GM21515 (cell line): ENCODE measurements at regions not wholly inside any gene's neighbourhood (a gene's known extent, or its start where the extent isn't known, plus 50 kb on each side); places are given as distances from the start of the nearest gene placed in this dataset.

Experiments used
- ATAC-seq: cut with Tn5 transposase; IDR thresholded peaks from one replicate; pipeline ENCODE4 v1.9.1; 2021; ENCODE audit not compliant: unreplicated experiment

GRCh38 chr4:23547096-23547495, 342.8 kb downstream of the PPARGC1A start:
- no peak for ATAC-seq

GRCh38 chr4:23539969-23540569, 349.8 kb downstream of the PPARGC1A start:
- no peak for ATAC-seq

- no peak for ATAC-seq
These were observed 356.0 kb downstream of the PPARGC1A start for GRCh38 chr4:23533859-23534258.

- ATAC-seq = no peak
These were observed 373.1 kb downstream of the PPARGC1A start for GRCh38 chr4:23516716-23517115.

GRCh38 chr4:23504083-23504482, 385.8 kb downstream of the PPARGC1A start:
- no peak for ATAC-seq

GRCh38 chr4:23500894-23501449, 388.9 kb downstream of the PPARGC1A start:
- ATAC-seq = no peak

- ATAC-seq = no peak
These were observed 404.0 kb downstream of the PPARGC1A start for GRCh38 chr4:23485801-23486200.

- no peak for ATAC-seq
These were observed 405.2 kb downstream of the PPARGC1A start for GRCh38 chr4:23484689-23485088.

GRCh38 chr4:23483320-23483960, 406.4 kb downstream of the PPARGC1A start:
- no peak for ATAC-seq

GRCh38 chr4:23481566-23481965, 408.3 kb downstream of the PPARGC1A start:
- no peak for ATAC-seq

- no peak for ATAC-seq
These were observed 411.9 kb downstream of the PPARGC1A start for GRCh38 chr4:23477905-23478304.

- ATAC-seq = no peak
These were observed 413.2 kb downstream of the PPARGC1A start for GRCh38 chr4:23476515-23477090.

GRCh38 chr4:23463071-23463470, 426.8 kb downstream of the PPARGC1A start:
- no peak for ATAC-seq

GRCh38 chr4:23458054-23458453, 431.8 kb downstream of the PPARGC1A start:
- no peak for ATAC-seq

- no peak for ATAC-seq
These were observed 433.0 kb downstream of the PPARGC1A start for GRCh38 chr4:23456864-23457263.

- ATAC-seq = no peak
These were observed 434.2 kb downstream of the PPARGC1A start for GRCh38 chr4:23455456-23456158.

- ATAC-seq = no peak
These were observed 448.2 kb downstream of the PPARGC1A start for GRCh38 chr4:23441530-23442069.

- ATAC-seq = no peak
These were observed 451.1 kb downstream of the PPARGC1A start for GRCh38 chr4:23438764-23439163.

- no peak for ATAC-seq
These were observed 460.4 kb downstream of the PPARGC1A start for GRCh38 chr4:23429497-23429896.

- ATAC-seq = no peak
These were observed 464.3 kb downstream of the PPARGC1A start for GRCh38 chr4:23425570-23425969.

- no peak for ATAC-seq
These were observed 466.3 kb downstream of the PPARGC1A start for GRCh38 chr4:23423540-23423939.
